SK-N-SH (cell line): ENCODE measurements at regions not wholly inside any gene's neighbourhood (a gene's known extent, or its start where the extent isn't known, plus 50 kb on each side); places are given as distances from the start of the nearest gene placed in this dataset.

ENCODE experiments used
- CTCF ChIA-PET: fragments of 300-600, 350-600 bp; formaldehyde crosslinking; extraction: SDS; loops from one replicate; lab custom pipeline; 2021; lab: Yijun Ruan, JAX
- POLR2A ChIA-PET: fragments of 350-600 bp; sonication (Branson Sonifier 250); formaldehyde crosslinking; extraction: SDS; loops from one replicate; lab custom pipeline; 2020; ENCODE audit warnings: antibody characterized with exemption, inconsistent platforms; lab: Yijun Ruan, JAX
- DNase-seq: peaks from one replicate; pipeline ENCODE4 v3.0.0; 2012
- H2AFZ ChIP-seq: fragments of 200-600 bp; sonication (generic); 2 replicates; pipeline ENCODE4 v1.8.1; 2016; ENCODE audit warnings: antibody characterized with exemption, mild to moderate bottlenecking, low read depth
- H3F3A ChIP-seq: fragments of 200-600 bp; sonication (generic); replicated peaks from 2 replicates; pipeline ENCODE3; 2016; ENCODE audit warnings: antibody characterized with exemption, mild to moderate bottlenecking; ENCODE audit not compliant: insufficient read depth
- H3K27ac ChIP-seq, 2 experiments: fragments of 200-500 bp in 1 of 2; fragments of 200-600 bp in 1 of 2; sonication (Bioruptor generic) in 1 of 2; sonication (generic), shearing (Covaris generic) in 1 of 2; 2 replicates each; pipeline versions ENCODE4 v1.5.1 to v1.6.1; 2014 to 2016; ENCODE audit warnings: low read depth in 2 of 2, inconsistent platforms in 1 of 2, low read length in 1 of 2, mild to moderate bottlenecking in 1 of 2, mixed read lengths in 1 of 2
- H3K27me3 ChIP-seq: fragments of 200-600 bp; sonication (generic), shearing (Covaris generic); 2 replicates; pipeline ENCODE4 v1.6.1; 2016; ENCODE audit warnings: mixed run types; ENCODE audit not compliant: insufficient read depth
- H3K36me3 ChIP-seq, 2 experiments: fragments of 200-500 bp in 1 of 2; fragments of 200-600 bp in 1 of 2; sonication (Bioruptor generic) in 1 of 2; sonication (generic) in 1 of 2; replicated peaks in 1 of 2; 2 replicates each; pipeline versions ENCODE3 to v1.5.1; 2014 to 2016; ENCODE audit warnings: low read length in 1 of 2, mild to moderate bottlenecking in 1 of 2; ENCODE audit not compliant: insufficient read depth in 2 of 2, control insufficient read depth in 1 of 2
- H3K4me1 ChIP-seq, 2 experiments: fragments of 200-500 bp in 1 of 2; fragments of 200-600 bp in 1 of 2; sonication (Bioruptor generic) in 1 of 2; sonication (generic), shearing (Covaris generic) in 1 of 2; 2 replicates each; pipeline versions ENCODE4 v1.5.1 to v1.6.1; 2014 to 2016; ENCODE audit warnings: low read depth in 1 of 2, low read length in 1 of 2, mixed run types in 1 of 2; ENCODE audit not compliant: insufficient read depth in 2 of 2, control insufficient read depth in 1 of 2
- H3K4me2 ChIP-seq: fragments of 200-600 bp; sonication (generic), shearing (Covaris generic); 2 replicates; pipeline ENCODE4 v1.6.1; 2017; ENCODE audit warnings: mixed run types
- H3K4me3 ChIP-seq, 2 experiments: fragments of 200-500 bp in 1 of 2; fragments of 200-600 bp in 1 of 2; sonication (Bioruptor generic) in 1 of 2; sonication (generic), shearing (Covaris generic) in 1 of 2; 2 replicates each; pipeline versions ENCODE4 v1.5.1 to v1.8.1; 2014 to 2016; ENCODE audit warnings: low read depth in 2 of 2, inconsistent platforms in 1 of 2, low read length in 1 of 2, mild to moderate bottlenecking in 1 of 2, mixed read lengths in 1 of 2, moderate library complexity in 1 of 2
- H3K79me2 ChIP-seq: fragments of 200-600 bp; sonication (generic); 2 replicates; pipeline ENCODE4 v1.8.1; 2017; ENCODE audit warnings: mild to moderate bottlenecking; ENCODE audit not compliant: insufficient read depth
- H3K9ac ChIP-seq: fragments of 200-600 bp; sonication (generic); 2 replicates; pipeline ENCODE4 v1.6.1; 2017; ENCODE audit warnings: mixed run types
- H3K9me2 ChIP-seq: fragments of 200-600 bp; sonication (generic); 2 replicates; pipeline ENCODE4 v1.6.1; 2017; ENCODE audit warnings: mixed run types
- H3K9me3 ChIP-seq: fragments of 200-600 bp; sonication (generic); 2 replicates; pipeline ENCODE4 v1.6.1; 2017; ENCODE audit warnings: mixed run types, mild to moderate bottlenecking, moderate library complexity
- H4K20me1 ChIP-seq: fragments of 200-600 bp; sonication (generic); 2 replicates; pipeline ENCODE4 v1.6.1; 2017; ENCODE audit warnings: mild to moderate bottlenecking, mixed run types; ENCODE audit not compliant: insufficient read depth
- CHD2 ChIP-seq: fragments of 150-350 bp; IDR thresholded peaks from 2 replicates; pipeline ENCODE4 v1.6.1; 2018; ENCODE audit warnings: low read length; ENCODE audit not compliant: partially characterized antibody
- ELF1 ChIP-seq: IDR thresholded peaks from 2 replicates; pipeline ENCODE4 v1.4.0; 2012
- EP300 ChIP-seq, 2 experiments: IDR thresholded peaks; 2 replicates each; pipeline versions ENCODE4 v1.4.0 to v1.6.1; 2012; ENCODE audit warnings: borderline replicate concordance in 1 of 2, low read depth in 1 of 2, low read length in 1 of 2
- FOXJ3 ChIP-seq: sonication (generic); formaldehyde crosslinking; IDR thresholded peaks from 2 replicates; pipeline ENCODE4 v1.5.1; 2020; ENCODE audit warnings: mild to moderate bottlenecking, missing genetic modification reagents
- FOXM1 ChIP-seq: IDR thresholded peaks from 2 replicates; pipeline ENCODE4 v1.4.0; 2012; ENCODE audit warnings: low read depth, mild to moderate bottlenecking
- GABPA ChIP-seq: IDR thresholded peaks from 2 replicates; pipeline ENCODE4 v1.4.0; 2012; ENCODE audit warnings: low read depth, mild to moderate bottlenecking
- GATA2 ChIP-seq: sonication (generic); formaldehyde crosslinking; IDR thresholded peaks from 2 replicates; pipeline ENCODE4 v1.5.0; 2020; ENCODE audit warnings: mild to moderate bottlenecking, missing genetic modification reagents
- NFIC ChIP-seq: IDR thresholded peaks from 2 replicates; pipeline ENCODE4 v1.4.0; 2012; ENCODE audit warnings: borderline replicate concordance
- PBX3 ChIP-seq: IDR thresholded peaks from 2 replicates; pipeline ENCODE4; 2012
- POLR2AphosphoS5 ChIP-seq: IDR thresholded peaks from 2 replicates; pipeline ENCODE4 v1.6.1; 2012; ENCODE audit warnings: low read depth, low read length
- RCOR1 ChIP-seq: fragments of 150-350 bp; IDR thresholded peaks from 2 replicates; pipeline ENCODE4 v1.6.1; 2017; ENCODE audit warnings: antibody characterized with exemption, low read length
- REST ChIP-seq: IDR thresholded peaks from 2 replicates; pipeline ENCODE4 v1.6.1; 2012; ENCODE audit warnings: mild to moderate bottlenecking, low read depth, low read length, moderate library complexity
- SIN3A ChIP-seq: IDR thresholded peaks from 2 replicates; pipeline ENCODE4 v1.6.1; 2012; ENCODE audit warnings: low read depth, mild to moderate bottlenecking, low read length, moderate library complexity, borderline replicate concordance
- SMC3 ChIP-seq: IDR thresholded peaks from 2 replicates; pipeline ENCODE4 v1.6.1; 2012; ENCODE audit warnings: low read depth, low read length, improper control_type of control experiment
- TEAD4 ChIP-seq: IDR thresholded peaks from 2 replicates; pipeline ENCODE4 v1.4.0; 2012; ENCODE audit warnings: mild to moderate bottlenecking, borderline replicate concordance; ENCODE audit not compliant: insufficient read depth
- YY1 ChIP-seq: IDR thresholded peaks from 2 replicates; pipeline ENCODE4 v1.4.0; 2012; ENCODE audit warnings: low read depth, mild to moderate bottlenecking
- WGBS: methylation state at CpG from one replicate; pipeline ENCODE4 v1.1.6; 2017; ENCODE audit warnings: low lambda C conversion rate; 5-methylcytosine and 5-hydroxymethylcytosine counted together
- TF ChIP-seq, protein P1 (sequence below): IDR thresholded peaks from 2 replicates; pipeline ENCODE4 v1.4.0; 2012; ENCODE audit warnings: low read depth
- TF ChIP-seq, protein P2 (sequence below): fragments of 150-350 bp; IDR thresholded peaks from 2 replicates; pipeline ENCODE4 v1.6.1; 2016; ENCODE audit warnings: mild to moderate bottlenecking, low read depth, low read length
- TF ChIP-seq, protein P3 (sequence below): fragments of 200-600 bp; sonication (generic); IDR thresholded peaks from 2 replicates; pipeline ENCODE4 v1.6.1; 2017; ENCODE audit warnings: antibody characterized with exemption, mild to moderate bottlenecking, moderate library complexity

- Histone ChIP-seq H3K9me3 (no peaks in the 10 kb centered on the region), H3K79me2 (no peaks in the 10 kb centered on the region), H3K27me3 (peaks cover 18% of the 10 kb centered on the region; the same call in 1 of the 2 replicates), H3K4me1 (peaks cover 0 to 11% of the 10 kb centered on the region in 2 experiments; a peak in 1 of 4 replicates), H3K9ac (no peak overlapping the region), H3K4me3 (no peak overlapping the region), H3K4me2 (peak overlapping the region; percentile 50; the same call in 1 of the 2 replicates), H3F3A (no peaks in the 10 kb centered on the region), H3K27ac (no peak overlapping the region), H4K20me1 (no peaks in the 10 kb centered on the region), H2AFZ (no peak overlapping the region), H3K9me2 (no peaks in the 10 kb centered on the region), H3K36me3 (no peaks in the 10 kb centered on the region)
- peak; percentile 67 for TF ChIP-seq GATA2 (CRISPR knock-in tag)
- no peak for TF ChIP-seq POLR2AphosphoS5
- WGBS, result 27% methylated on average over 15 of the region's 15 CpGs
- DNase-seq, result peak; percentile 2
- CTCF ChIA-PET, result interaction anchor here (0.6 kb wide), 1 partner anchor 11 kb away, joined by 4 read pairs; no protein-coding TSS in a partner anchor
- POLR2A ChIA-PET, result no interaction called here
Measured at GRCh38 chr6:9398071-9398766, 962.9 kb upstream of the SLC35B3 start.

DNA sequence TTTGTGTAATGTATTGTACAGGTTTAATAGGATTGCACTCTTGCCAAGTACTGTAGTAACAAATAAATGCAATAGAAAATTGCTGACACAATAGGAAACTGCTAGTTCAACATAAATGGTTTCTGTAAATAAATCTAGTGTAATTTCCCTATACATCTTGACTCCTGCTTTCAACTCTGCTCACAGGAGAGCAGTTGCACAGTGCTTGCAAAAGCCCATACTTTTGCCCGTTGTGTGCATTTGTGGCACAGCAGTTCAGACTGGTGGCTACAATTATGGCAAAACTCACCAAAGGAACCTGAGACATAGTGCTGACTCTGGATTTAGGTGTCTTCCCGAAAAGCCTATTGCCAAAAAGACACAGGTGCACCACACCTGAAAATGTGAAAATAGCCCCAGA lies 953.3 kb upstream of the SLC35B3 start:
- no peaks in the 10 kb centered on the region for H3K36me3 ChIP-seq
- H3K79me2 ChIP-seq, result no peaks in the 10 kb centered on the region
- H3F3A ChIP-seq, result no peaks in the 10 kb centered on the region
- no peaks in the 10 kb centered on the region for H3K9me2 ChIP-seq
- no peak overlapping the region for H3K4me2 ChIP-seq
- ChIA-PET CTCF (no interaction called here), POLR2A (no interaction called here)
- H3K9ac ChIP-seq, result no peak overlapping the region
- H3K9me3 ChIP-seq, result no peaks in the 10 kb centered on the region
- TF ChIP-seq, protein P1, sequence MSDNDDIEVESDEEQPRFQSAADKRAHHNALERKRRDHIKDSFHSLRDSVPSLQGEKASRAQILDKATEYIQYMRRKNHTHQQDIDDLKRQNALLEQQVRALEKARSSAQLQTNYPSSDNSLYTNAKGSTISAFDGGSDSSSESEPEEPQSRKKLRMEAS, result no peak
- TF ChIP-seq PBX3 (no peak), POLR2AphosphoS5 (no peak), ELF1 (no peak), RCOR1 (no peak), YY1 (no peak), TEAD4 (no peak), REST (no peak), GABPA (no peak), SMC3 (no peak), SIN3A (no peak), FOXM1 (no peak), NFIC (no peak), CHD2 (no peak), FOXJ3 (CRISPR knock-in tag) (no peak), EP300 (IDR thresholded peaks at IDR 0.05; ENCODE audit: borderline replicate concordance in 1 of 2, low read depth in 1 of 2, low read length in 1 of 2) (no peak)
- TF ChIP-seq, protein P2, sequence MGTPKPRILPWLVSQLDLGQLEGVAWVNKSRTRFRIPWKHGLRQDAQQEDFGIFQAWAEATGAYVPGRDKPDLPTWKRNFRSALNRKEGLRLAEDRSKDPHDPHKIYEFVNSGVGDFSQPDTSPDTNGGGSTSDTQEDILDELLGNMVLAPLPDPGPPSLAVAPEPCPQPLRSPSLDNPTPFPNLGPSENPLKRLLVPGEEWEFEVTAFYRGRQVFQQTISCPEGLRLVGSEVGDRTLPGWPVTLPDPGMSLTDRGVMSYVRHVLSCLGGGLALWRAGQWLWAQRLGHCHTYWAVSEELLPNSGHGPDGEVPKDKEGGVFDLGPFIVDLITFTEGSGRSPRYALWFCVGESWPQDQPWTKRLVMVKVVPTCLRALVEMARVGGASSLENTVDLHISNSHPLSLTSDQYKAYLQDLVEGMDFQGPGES, result no peak
- TF ChIP-seq, protein P3, sequence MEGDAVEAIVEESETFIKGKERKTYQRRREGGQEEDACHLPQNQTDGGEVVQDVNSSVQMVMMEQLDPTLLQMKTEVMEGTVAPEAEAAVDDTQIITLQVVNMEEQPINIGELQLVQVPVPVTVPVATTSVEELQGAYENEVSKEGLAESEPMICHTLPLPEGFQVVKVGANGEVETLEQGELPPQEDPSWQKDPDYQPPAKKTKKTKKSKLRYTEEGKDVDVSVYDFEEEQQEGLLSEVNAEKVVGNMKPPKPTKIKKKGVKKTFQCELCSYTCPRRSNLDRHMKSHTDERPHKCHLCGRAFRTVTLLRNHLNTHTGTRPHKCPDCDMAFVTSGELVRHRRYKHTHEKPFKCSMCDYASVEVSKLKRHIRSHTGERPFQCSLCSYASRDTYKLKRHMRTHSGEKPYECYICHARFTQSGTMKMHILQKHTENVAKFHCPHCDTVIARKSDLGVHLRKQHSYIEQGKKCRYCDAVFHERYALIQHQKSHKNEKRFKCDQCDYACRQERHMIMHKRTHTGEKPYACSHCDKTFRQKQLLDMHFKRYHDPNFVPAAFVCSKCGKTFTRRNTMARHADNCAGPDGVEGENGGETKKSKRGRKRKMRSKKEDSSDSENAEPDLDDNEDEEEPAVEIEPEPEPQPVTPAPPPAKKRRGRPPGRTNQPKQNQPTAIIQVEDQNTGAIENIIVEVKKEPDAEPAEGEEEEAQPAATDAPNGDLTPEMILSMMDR, result no peak
- TF ChIP-seq, all 33 proteins: peak for 0
- no peak overlapping the region for H3K27ac ChIP-seq
- no peaks in the 10 kb centered on the region for H4K20me1 ChIP-seq
- no peaks in the 10 kb centered on the region for H3K4me1 ChIP-seq
- H3K4me3 ChIP-seq, result no peak overlapping the region
- WGBS, result 18% methylated on average over 2 of the region's 2 CpGs
- H3K27me3 ChIP-seq, result peaks cover 7% of the 10 kb centered on the region; the same call in 1 of the 2 replicates
- DNase-seq, result no peak
- no peak overlapping the region for H2AFZ ChIP-seq
